Activated CD4-positive, alpha-beta T cell treated with anti-CD3 and anti-CD28 coated beads for 36 hours (primary cell): ENCODE measurements at regions not wholly inside any gene's neighbourhood (a gene's known extent, or its start where the extent isn't known, plus 50 kb on each side); places are given as distances from the start of the nearest gene placed in this dataset.

ENCODE experiments used
- ATAC-seq: fragments of 200-7000 bp; cut with Tn5 transposase; one replicate; pipeline ENCODE4 v1.10.0; 2021; ENCODE audit warnings: mild to moderate bottlenecking, moderate library complexity
- CTCF ChIA-PET: fragments of 350-600 bp; sonication (Branson Sonifier 250); formaldehyde crosslinking; loops from one replicate; lab custom pipeline; 2021; ENCODE audit warnings: antibody characterized with exemption; lab: Charles Lee
- POLR2A ChIA-PET: fragments of 350-600 bp; sonication (Branson Sonifier 250); formaldehyde crosslinking; loops from one replicate; lab custom pipeline; 2021; ENCODE audit warnings: antibody characterized with exemption, inconsistent platforms; lab: Charles Lee
- DNase-seq: peaks from one replicate; pipeline ENCODE4 v3.0.0-alpha.2; 2020
- H3K27ac Mint-ChIP-seq: one replicate; pipeline ENCODE4 v1.8.0; 2021; ENCODE audit warnings: mixed read lengths
- H3K27me3 Mint-ChIP-seq: one replicate; pipeline ENCODE4 v1.8.0; 2021; ENCODE audit warnings: mixed read lengths
- H3K36me3 Mint-ChIP-seq: one replicate; pipeline ENCODE4 v1.8.0; 2021; ENCODE audit warnings: low read depth, mixed read lengths
- H3K4me1 Mint-ChIP-seq: one replicate; pipeline ENCODE4 v1.8.0; 2021; ENCODE audit warnings: mixed read lengths
- H3K4me3 Mint-ChIP-seq: one replicate; pipeline ENCODE4 v1.8.0; 2021; ENCODE audit warnings: mild to moderate bottlenecking, moderate library complexity, mixed read lengths
- H3K9me3 Mint-ChIP-seq: one replicate; pipeline ENCODE4 v1.8.0; 2021; ENCODE audit warnings: low read depth, mixed read lengths
- intact Hi-C, 2 experiments: fragments of 100-400 bp; cut with DNase I in 1 of 2; cut with micrococcal nuclease in 1 of 2; formaldehyde crosslinking; loops; one replicate each; pipeline versions ENCODE4 v1.14.2 to v1.15.1; 2022 to 2024; cut with DNase I, micrococcal nuclease

- Mint-ChIP-seq H3K4me3 (no peak overlapping the region), H3K27ac (no peak overlapping the region), H3K9me3 (no peaks in the 10 kb centered on the region), H3K27me3 (peaks cover 8% of the 10 kb centered on the region), H3K36me3 (no peaks in the 10 kb centered on the region), H3K4me1 (peaks cover 16% of the 10 kb centered on the region)
- POLR2A ChIA-PET: interaction anchor here (0.6 kb wide), 1 partner anchor 68 kb away, joined by 3 read pairs; no protein-coding TSS in a partner anchor
- no peak for ATAC-seq
- no peak for DNase-seq
- intact Hi-C loops: loop anchor here (5.0 to 10.0 kb wide), 2 partner anchors 178 to 855 kb away; no protein-coding TSS in a partner anchor
- CTCF ChIA-PET: interaction anchor here (0.8 to 3.5 kb wide), 7 partner anchors 10 to 615 kb away, joined by 3 to 16 read pairs (median 5); no protein-coding TSS in a partner anchor
These were observed 69.5 kb upstream of the SSX2IP start for GRCh38 chr1:84759756-84760155.

GRCh38 chr1:84758968-84759491, 68.8 kb upstream of the SSX2IP start:
- H3K4me1 Mint-ChIP-seq: peaks cover 16% of the 10 kb centered on the region

DNA sequence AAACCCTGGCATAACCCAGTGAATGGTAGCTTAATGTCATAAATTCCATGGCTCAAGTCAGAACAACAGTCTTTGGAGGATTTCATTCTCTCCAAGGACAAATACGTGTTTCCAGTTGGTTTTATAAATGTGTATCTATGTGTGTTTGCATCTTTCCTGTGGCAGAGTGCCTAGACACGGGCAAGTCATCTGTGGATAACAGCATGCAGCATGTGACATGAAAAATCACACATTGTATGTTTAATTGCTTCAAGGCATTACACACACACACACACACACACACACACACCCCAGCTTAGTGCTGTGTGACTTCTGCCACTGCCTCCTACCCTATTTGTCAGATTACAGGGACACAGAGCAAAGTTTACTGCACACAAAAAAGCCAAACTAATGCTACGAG, 68.2 kb upstream of the SSX2IP start:
- no peak for DNase-seq
- ChIA-PET POLR2A (no interaction called here), CTCF (interaction anchor here (0.7 to 3.5 kb wide), 10 partner anchors 8 to 322 kb away, joined by 3 to 16 read pairs (median 4); no protein-coding TSS in a partner anchor)
- Mint-ChIP-seq H3K9me3 (no peaks in the 10 kb centered on the region), H3K27ac (no peak overlapping the region), H3K4me3 (no peak overlapping the region), H3K27me3 (peaks cover 8% of the 10 kb centered on the region), H3K36me3 (no peaks in the 10 kb centered on the region), H3K4me1 (peaks cover 17% of the 10 kb centered on the region)
- ATAC-seq: peak; percentile 26
- intact Hi-C loops: loop anchor here (5.0 to 10.0 kb wide), 2 partner anchors 179 to 854 kb away; no protein-coding TSS in a partner anchor

More at GRCh38 chr1:84758968-84759491, 68.8 kb upstream of the SSX2IP start:
- ChIA-PET CTCF (interaction anchor here (0.8 to 3.5 kb wide), 10 partner anchors 9 to 614 kb away, joined by 3 to 16 read pairs (median 4); no protein-coding TSS in a partner anchor), POLR2A (interaction anchor here (0.5 kb wide), 1 partner anchor 17 kb away, joined by 11 read pairs; no protein-coding TSS in a partner anchor)
- Mint-ChIP-seq H3K27ac (peak overlapping the region; percentile 14), H3K4me3 (peak overlapping the region; percentile 29), H3K36me3 (no peaks in the 10 kb centered on the region), H3K27me3 (peaks cover 8% of the 10 kb centered on the region), H3K9me3 (no peaks in the 10 kb centered on the region)
- intact Hi-C loops: loop anchor here (5.0 to 10.0 kb wide), 2 partner anchors 178 to 854 kb away; no protein-coding TSS in a partner anchor
- peak; percentile 58 for DNase-seq
- ATAC-seq: peak; percentile 64

- Mint-ChIP-seq H3K27ac (no peak overlapping the region), H3K36me3 (no peaks in the 10 kb centered on the region), H3K9me3 (no peaks in the 10 kb centered on the region), H3K4me3 (no peak overlapping the region), H3K4me1 (peaks cover 20% of the 10 kb centered on the region), H3K27me3 (peaks cover 12% of the 10 kb centered on the region)
- ChIA-PET CTCF (interaction anchor here (0.6 to 3.5 kb wide), 8 partner anchors 13 to 321 kb away, joined by 3 to 10 read pairs (median 3); no protein-coding TSS in a partner anchor), POLR2A (interaction anchor here (1.2 kb wide), 1 partner anchor 22 kb away, joined by 3 read pairs; no protein-coding TSS in a partner anchor)
- DNase-seq: no peak
- intact Hi-C loops: loop anchor here (5.0 to 10.0 kb wide), 2 partner anchors 180 to 852 kb away; no protein-coding TSS in a partner anchor
- ATAC-seq: no peak
These were observed 67.0 kb upstream of the SSX2IP start for GRCh38 chr1:84757301-84757700.

- no peaks in the 10 kb centered on the region for H3K36me3 Mint-ChIP-seq
- intact Hi-C loops: loop anchor here (5.0 to 10.0 kb wide), 2 partner anchors 181 to 852 kb away; no protein-coding TSS in a partner anchor
- peaks cover 20% of the 10 kb centered on the region for H3K4me1 Mint-ChIP-seq
- ATAC-seq (no peak), DNase-seq (no peak)
- H3K27ac Mint-ChIP-seq: no peak overlapping the region
- POLR2A ChIA-PET: interaction anchor here (1.2 kb wide), 1 partner anchor 21 kb away, joined by 3 read pairs; no protein-coding TSS in a partner anchor
- H3K4me3 Mint-ChIP-seq: no peak overlapping the region
- H3K27me3 Mint-ChIP-seq: peaks cover 12% of the 10 kb centered on the region
- H3K9me3 Mint-ChIP-seq: no peaks in the 10 kb centered on the region
- CTCF ChIA-PET: interaction anchor here (0.6 to 1.3 kb wide), 4 partner anchors 15 to 715 kb away, joined by 3 to 4 read pairs (median 4); no protein-coding TSS in a partner anchor
These were observed 66.3 kb upstream of the SSX2IP start for GRCh38 chr1:84756455-84757082.

DNA sequence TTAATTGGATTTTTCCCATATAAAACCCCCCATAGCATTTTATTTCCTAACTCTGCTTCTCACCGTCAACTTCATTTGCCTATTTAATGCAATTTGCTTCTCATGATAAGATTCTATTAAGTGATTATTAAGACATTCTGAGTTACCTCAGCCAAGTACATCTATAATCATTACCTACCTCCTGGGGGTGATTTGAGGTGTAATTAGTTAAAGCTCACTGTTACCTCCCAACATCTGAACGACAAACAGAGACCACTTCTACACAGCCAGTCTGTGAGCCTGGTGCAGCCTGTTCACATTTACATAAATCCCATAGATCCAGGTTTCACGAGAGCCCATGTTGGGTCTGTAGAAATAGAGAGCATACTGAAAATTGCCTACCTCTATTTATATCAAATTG, 65.7 kb upstream of the SSX2IP start:
- Mint-ChIP-seq H3K4me1 (peaks cover 20% of the 10 kb centered on the region), H3K27me3 (peaks cover 14% of the 10 kb centered on the region), H3K27ac (no peak overlapping the region), H3K9me3 (no peaks in the 10 kb centered on the region), H3K36me3 (no peaks in the 10 kb centered on the region), H3K4me3 (no peak overlapping the region)
- DNase-seq (no peak), ATAC-seq (no peak)
- ChIA-PET POLR2A (no interaction called here), CTCF (interaction anchor here (0.8 to 1.4 kb wide), 4 partner anchors 16 to 714 kb away, joined by 3 to 4 read pairs (median 4); no protein-coding TSS in a partner anchor)
- intact Hi-C loops: loop anchor here (5.0 to 10.0 kb wide), 2 partner anchors 181 to 851 kb away; no protein-coding TSS in a partner anchor

DNA sequence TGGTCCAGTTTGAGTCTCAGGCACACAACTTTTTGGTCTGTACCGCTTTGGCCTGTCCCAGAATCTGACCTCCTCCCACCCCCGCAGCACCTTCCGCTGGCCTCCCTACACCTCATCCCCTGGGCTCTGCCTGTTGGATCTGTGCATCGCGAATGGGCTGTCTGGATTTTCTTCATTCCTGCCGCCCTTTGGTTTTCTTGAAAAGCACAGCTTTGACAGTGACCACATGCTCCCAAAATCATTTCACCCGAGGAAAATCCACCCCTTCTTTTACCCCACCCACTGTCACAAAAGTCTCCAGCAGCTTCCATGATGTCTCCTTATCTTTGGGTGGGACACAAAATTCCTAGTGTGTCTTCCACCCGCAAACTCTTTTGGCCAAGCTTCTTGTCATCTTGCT, 65.0 kb upstream of the SSX2IP start:
- no peaks in the 10 kb centered on the region for H3K36me3 Mint-ChIP-seq
- no peak for DNase-seq
- CTCF ChIA-PET: interaction anchor here (0.6 to 1.6 kb wide), 6 partner anchors 27 to 855 kb away, joined by 3 to 4 read pairs (median 4); no protein-coding TSS in a partner anchor
- H3K9me3 Mint-ChIP-seq: no peaks in the 10 kb centered on the region
- intact Hi-C loops: loop anchor here (5.0 to 10.0 kb wide), 2 partner anchors 182 to 850 kb away; no protein-coding TSS in a partner anchor
- no peak overlapping the region for H3K4me3 Mint-ChIP-seq
- H3K27me3 Mint-ChIP-seq: peaks cover 18% of the 10 kb centered on the region
- H3K4me1 Mint-ChIP-seq: peaks cover 20% of the 10 kb centered on the region
- no peak for ATAC-seq
- H3K27ac Mint-ChIP-seq: no peak overlapping the region
- POLR2A ChIA-PET: no interaction called here

- ChIA-PET POLR2A (no interaction called here), CTCF (interaction anchor here (0.7 to 2.5 kb wide), 27 partner anchors 8 to 854 kb away, joined by 3 to 29 read pairs (median 5); no protein-coding TSS in a partner anchor)
- no peaks in the 10 kb centered on the region for H3K36me3 Mint-ChIP-seq
- no peak for ATAC-seq
- no peaks in the 10 kb centered on the region for H3K9me3 Mint-ChIP-seq
- H3K4me1 Mint-ChIP-seq: peaks cover 20% of the 10 kb centered on the region
- peaks cover 12% of the 10 kb centered on the region for H3K27me3 Mint-ChIP-seq
- no peak overlapping the region for H3K4me3 Mint-ChIP-seq
- intact Hi-C loops: loop anchor here (5.0 to 10.0 kb wide), 4 partner anchors 452 to 850 kb away; partner anchors contain the start of genes PRKACB (in 1 of the 2) and SAMD13 (in 1 of the 2)
- DNase-seq: no peak
- H3K27ac Mint-ChIP-seq: no peak overlapping the region
These were observed 64.1 kb upstream of the SSX2IP start for GRCh38 chr1:84754386-84754703.

DNA sequence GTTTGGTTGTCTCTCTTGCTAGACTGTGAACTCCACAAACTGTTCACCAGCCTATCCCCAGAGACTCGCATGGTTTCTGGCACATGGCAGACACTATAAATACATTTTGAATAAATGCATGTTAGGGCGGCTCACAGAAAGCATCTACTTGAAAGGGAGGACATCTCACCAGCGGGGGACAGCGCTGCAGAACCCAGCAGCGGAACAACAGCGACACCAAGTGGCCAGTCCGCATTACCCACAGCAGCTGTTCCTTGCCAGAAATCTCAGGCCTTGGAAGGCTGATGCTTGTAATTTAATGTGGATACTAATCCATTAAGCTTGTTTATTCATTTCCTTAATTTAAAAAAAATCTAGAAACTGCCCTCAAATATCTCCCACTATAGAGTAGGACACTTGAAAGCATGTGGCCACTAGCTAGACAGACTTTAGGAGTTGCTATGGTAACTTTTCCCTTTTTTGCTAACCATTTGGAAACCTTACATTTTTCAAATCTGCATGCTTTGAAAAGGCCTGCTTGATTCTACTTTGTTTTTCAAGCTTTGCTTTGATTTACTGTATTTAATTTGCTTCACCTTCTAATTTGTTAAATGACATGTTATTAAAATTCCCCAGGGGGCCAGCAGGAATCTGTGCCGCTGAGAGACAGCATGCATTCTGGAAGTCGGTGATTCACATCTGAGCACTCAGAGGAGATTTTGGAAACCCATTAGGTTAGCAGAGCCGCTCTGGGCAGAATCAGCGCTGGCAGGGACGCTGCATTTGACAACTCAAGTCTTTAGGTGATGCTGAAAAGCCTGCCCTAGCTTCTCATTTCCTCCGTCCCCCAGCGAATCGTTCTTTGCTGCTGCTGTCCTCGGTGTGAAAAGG, 63.5 kb upstream of the SSX2IP start:
- Mint-ChIP-seq H3K4me1 (peaks cover 14% of the 10 kb centered on the region), H3K27me3 (peaks cover 10% of the 10 kb centered on the region), H3K9me3 (no peaks in the 10 kb centered on the region), H3K36me3 (no peaks in the 10 kb centered on the region), H3K4me3 (no peak overlapping the region), H3K27ac (no peak overlapping the region)
- DNase-seq (peak; percentile 88), ATAC-seq (peak; percentile 87)
- intact Hi-C loops: loop anchor here (1.0 to 10.0 kb wide), 10 partner anchors 85 to 849 kb away; partner anchors contain the start of genes PRKACB (in 1 of the 2) and SAMD13 (in 1 of the 2)
- ChIA-PET POLR2A (interaction anchor here (0.6 to 1.5 kb wide), 2 partner anchors 17 to 19 kb away, joined by 3 read pairs; no protein-coding TSS in a partner anchor), CTCF (interaction anchor here (0.6 to 2.5 kb wide), 52 partner anchors 9 to 912 kb away, joined by 3 to 29 read pairs (median 4); partner anchors contain the start of genes GNG5 and SPATA1)

DNA sequence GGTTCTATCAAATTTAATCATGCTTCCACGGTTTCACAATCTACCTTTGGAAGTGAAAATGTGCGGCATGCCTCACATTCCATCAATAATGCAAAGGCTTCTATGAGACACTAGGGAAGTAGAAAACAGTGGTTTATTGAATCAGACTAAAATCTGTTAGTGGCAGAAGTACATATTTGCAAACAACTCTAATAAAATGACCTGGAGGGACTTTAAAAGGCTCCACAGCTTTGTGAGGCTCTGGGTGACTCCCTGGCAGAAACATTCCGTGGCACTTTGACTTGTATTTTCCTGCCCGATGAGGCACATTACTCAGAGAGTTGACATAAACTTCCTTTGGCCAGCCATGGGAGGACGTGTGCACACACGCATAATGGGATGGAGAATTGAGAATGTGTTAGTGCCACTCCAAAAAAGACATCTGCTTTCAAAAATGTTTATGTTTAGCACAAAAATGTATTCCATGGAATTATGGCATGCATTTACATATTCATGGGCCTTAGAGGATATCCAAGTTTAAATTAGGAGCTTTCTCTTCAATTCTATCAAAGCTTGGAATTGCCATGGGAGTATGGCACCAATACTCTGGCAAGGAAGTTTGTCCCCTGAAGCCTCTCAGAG, 60.0 kb upstream of the SSX2IP start:
- Mint-ChIP-seq H3K27me3 (peaks cover 10% of the 10 kb centered on the region), H3K4me1 (peaks cover 6% of the 10 kb centered on the region), H3K9me3 (no peaks in the 10 kb centered on the region), H3K4me3 (no peak overlapping the region), H3K27ac (no peak overlapping the region), H3K36me3 (no peaks in the 10 kb centered on the region)
- POLR2A ChIA-PET: no interaction called here
- intact Hi-C loops: loop anchor here (5.0 to 10.0 kb wide), 4 partner anchors 448 to 845 kb away; partner anchors contain the start of genes PRKACB (in 1 of the 2) and SAMD13 (in 1 of the 2)
- ATAC-seq: no peak
- DNase-seq: no peak
- CTCF ChIA-PET: interaction anchor here (0.6 to 1.6 kb wide), 5 partner anchors 9 to 307 kb away, joined by 3 to 4 read pairs (median 4); no protein-coding TSS in a partner anchor
